ENCODE measurements at regions not wholly inside any gene's neighbourhood (a gene's known extent, or its start where the extent isn't known, plus 50 kb on each side); places are given as distances from the start of the nearest gene placed in this dataset.

DNA sequence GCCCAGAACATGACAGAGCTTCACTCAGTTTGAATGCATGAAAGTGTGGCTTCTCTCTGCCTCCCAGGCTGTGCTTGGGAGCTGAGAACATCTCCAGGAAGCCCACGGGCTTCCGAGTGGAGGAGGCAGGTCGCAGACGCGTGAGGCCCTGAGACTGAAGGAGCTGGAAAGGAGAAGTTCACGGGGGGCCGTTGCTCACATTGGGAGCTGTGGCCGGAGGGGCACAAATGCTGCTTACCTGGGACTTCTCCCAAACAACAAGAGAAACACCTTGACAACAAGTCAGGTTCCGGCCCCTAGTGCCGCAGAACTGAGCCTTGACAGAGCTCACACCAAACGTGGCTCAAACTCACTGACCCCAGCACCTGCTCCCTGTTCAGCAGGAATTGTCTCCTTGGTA is 207.0 kb downstream of the BRD1 start:
- no peak for DNase-seq

GRCh38 chr22:49620003-49620556 is 207.6 kb downstream of the BRD1 start:
- DNase-seq: no peak

DNA sequence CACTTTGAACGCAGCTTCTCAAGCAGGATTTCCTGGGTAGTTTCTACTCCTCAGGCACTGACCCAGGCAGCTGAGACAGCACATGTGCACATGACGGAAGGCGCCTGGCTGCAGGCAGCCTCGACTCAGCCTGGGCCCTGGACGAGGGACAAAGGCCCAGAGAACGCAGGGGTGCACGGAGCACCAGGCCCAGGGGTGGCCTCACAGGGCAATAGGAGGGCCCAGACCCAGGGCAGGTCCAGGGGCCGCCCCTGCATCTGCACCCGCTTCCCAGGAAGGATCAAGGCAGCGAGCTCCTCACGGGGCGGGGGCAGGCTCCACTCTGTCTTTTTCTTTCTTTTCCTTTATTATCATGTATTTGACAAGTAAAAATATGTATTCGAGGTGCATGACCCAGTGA is 208.4 kb downstream of the BRD1 start:
- DNase-seq: no peak

DNA sequence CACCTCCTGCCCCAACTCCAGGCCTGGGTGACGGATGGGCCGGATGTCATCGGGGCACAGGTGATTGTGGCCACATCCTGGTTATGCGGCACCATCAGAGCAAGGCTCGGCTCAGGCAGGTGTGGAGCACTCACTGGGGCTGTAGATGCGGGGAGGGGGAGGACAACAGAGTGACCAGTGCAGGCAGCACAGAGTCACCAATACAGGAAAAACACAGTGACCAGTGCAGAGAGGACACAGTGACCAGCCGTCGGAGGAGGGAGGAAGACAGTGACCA is 209.1 kb downstream of the BRD1 start:
- no peak for DNase-seq

DNA sequence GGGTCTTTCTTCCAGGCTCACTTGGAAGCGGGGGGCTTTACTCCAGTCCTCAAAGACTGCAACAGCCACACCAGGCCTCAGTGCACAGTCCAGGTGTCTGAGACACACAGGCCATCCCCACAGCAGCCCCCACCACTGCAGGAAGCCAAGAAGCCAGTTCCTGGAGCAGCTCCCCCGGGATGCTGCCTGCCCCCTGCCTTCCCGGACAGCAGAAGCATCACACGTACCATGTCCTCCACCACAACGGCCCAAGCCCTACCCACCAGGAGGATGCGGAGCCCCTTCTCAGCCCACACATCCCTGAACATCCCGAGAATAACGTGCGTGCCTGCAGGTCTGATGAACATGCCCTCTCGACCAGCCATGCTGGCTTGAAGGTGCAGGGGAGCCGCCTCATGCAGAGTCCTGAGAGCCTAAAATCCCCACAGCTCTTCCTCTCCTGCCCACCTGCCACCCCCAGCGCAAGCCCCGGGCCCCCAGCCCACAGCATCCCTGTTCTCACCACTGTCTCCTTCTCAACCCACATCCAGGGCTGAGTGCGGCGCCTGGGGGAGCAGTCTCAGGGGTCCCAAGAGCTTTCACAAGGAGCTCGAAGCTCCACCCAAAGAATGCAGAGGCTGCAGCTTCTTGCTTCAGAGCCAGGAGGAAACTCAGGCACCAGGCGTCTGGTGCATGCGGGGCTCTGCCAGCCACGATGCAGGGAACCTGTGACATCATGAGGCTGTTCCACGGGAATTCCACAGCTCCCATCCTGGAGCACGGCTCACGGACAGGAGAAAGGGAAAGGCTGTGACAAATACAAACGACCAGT is 209.6 kb downstream of the BRD1 start:
- DNase-seq: no peak

DNA sequence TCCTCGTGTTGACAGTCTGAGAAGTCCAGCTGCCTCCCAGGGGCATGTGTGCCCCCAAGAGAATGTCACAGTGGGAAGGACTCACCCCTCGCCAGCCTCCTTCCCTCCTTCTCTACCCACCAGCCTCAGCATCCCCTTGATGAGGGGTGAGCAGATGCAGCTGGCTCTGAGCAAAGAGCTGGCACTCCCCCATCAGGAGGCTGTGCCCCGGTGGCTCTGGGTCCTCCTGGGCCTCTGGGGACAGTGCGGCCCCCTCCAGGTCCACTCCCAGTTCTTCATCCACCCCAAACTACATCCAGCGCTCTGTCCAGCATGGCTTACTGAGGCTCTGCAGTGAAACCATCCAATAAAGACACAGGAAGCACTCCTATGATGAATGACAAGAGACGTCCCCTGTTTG is 210.4 kb downstream of the BRD1 start:
- no peak for DNase-seq

GRCh38 chr22:49616356-49617231 is 211.1 kb downstream of the BRD1 start:
- DNase-seq: no peak

DNA sequence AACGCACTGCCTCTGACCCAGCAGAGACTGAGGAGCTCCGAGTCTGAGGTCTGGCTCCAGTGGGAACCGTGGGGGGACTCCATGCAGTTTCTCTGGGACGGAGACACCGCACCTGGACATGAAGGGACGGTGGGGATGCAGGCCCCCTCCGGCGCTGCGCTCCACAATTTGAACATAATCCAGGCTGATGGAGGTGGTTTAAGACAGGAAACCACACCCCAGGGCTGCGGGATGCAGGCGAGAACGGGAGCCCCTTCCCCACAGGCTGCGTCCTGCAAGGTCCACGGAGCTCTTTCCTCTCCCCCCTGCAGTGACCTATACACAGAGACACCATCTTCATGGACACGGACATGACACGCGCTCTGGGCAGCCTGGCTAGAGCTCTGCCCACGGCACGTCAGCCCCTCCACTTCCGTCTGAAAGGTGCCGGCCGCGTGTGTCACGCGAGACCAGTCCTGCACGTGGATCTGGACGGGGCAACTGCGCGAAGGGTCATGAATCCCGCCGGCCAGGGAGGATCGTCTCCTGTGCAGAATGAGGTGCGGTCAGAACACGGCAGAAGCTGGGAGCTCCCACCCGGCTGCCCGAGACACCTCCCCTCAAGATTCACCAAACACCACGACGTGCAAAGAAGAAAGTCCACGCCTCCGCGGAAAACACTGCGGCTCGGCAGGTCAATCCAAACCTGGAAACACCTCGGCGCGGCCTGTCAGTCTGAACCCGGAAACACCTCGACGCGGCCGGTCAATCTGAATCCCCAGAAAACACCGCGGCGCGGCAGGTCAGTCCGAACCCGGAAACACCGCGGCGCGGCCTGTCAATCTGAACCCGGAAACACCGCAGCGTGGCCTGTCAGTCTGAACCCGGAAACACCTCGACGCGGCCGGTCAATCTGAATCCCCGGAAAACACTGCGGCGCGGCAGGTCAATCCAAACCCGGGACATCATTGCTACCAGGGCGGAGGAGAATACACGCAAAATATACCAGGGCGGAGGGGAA is 212.4 kb downstream of the BRD1 start:
- no peak for DNase-seq

- no peak for DNase-seq
Observed at GRCh38 chr22:49613511-49614270, 214.0 kb downstream of the BRD1 start.

DNA sequence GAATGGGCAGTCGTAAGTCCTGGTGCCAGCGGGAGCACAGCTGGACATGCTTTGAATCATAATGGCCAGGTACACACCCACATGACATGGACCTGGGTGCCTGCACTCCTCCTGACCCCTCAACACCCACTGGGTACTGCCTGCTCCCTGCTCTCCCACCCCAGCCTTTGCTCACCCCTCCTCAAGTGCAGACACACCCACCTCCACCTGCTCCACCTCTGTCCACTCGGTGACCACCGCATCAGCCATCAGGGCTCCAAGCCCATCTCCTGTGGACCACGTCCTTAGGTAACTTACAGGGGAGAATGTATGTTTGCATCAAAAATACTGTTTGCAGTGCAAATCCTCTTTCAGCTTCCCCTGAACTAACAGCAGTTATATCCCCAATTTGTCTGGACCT is 214.6 kb downstream of the BRD1 start:
- no peak for DNase-seq

GRCh38 chr22:49609207-49609876 is 218.3 kb downstream of the BRD1 start:
- DNase-seq: no peak

DNA sequence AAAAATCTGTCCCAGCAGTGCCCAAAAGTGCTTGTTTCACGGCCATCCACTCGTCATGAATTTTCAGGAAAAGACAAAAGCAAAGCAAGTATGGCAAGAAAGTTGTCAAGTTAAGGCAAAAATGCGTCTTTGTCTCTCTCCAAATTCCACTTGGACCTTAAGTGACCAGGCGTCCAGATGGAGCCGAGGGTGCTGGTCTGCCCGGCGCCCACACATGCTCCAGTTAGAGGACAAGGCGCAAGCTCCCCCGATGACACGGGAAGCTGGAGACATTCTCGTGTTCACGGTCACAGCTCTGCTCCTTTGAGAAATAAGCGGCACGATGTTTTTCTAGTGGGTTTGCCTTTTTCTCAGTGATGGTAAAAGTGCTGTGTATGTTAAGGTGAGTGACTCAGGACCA is 219.0 kb downstream of the BRD1 start:
- DNase-seq: no peak

DNA sequence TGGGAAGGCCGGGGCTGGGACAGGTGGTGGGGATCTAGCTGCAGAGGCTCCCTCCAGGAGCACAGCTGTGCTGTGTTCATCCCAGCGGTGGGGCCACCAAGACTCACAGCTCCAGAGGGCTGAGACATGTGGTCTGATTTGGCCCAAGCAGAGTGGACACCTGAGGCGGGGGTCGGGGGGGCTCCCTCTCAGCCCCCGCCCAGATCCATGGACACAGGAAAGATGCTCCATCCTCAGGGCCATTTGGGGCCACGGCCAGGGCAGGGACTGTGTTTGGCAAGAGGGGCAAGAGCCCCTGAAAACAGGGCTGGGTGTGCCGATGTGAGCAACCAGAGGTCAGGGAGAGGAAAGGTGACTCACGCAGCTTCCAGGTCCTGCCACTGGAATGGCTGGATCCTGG is 219.4 kb downstream of the BRD1 start:
- no peak for DNase-seq

DNA sequence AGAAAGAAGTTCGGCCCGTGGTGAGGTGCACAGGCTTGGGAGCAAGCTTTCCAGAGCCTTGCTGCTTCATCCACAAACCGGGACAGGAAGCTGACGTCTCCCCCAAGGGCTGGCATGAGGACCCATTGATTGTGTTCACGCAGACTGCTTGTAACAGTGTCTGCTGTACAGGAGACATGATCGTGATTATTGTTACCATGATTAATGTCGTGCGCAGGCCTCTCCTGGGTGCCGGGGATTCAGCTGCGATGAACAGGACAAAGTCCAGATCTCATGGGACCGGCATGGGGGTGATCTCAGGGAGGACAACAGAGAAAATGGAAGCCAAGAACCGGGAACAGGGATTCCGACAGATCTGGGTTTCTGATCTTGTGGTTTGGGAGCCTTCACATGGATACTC is 219.9 kb downstream of the BRD1 start:
- no peak for DNase-seq

- no peak for DNase-seq
Observed at GRCh38 chr22:49606562-49607290, 220.9 kb downstream of the BRD1 start.

- DNase-seq: no peak
Observed at GRCh38 chr22:49604732-49605302, 222.9 kb downstream of the BRD1 start.

GRCh38 chr22:49603016-49603415 is 224.7 kb downstream of the BRD1 start:
- no peak for DNase-seq

- DNase-seq: no peak
Observed at GRCh38 chr22:49602481-49602880, 225.2 kb downstream of the BRD1 start.

DNA sequence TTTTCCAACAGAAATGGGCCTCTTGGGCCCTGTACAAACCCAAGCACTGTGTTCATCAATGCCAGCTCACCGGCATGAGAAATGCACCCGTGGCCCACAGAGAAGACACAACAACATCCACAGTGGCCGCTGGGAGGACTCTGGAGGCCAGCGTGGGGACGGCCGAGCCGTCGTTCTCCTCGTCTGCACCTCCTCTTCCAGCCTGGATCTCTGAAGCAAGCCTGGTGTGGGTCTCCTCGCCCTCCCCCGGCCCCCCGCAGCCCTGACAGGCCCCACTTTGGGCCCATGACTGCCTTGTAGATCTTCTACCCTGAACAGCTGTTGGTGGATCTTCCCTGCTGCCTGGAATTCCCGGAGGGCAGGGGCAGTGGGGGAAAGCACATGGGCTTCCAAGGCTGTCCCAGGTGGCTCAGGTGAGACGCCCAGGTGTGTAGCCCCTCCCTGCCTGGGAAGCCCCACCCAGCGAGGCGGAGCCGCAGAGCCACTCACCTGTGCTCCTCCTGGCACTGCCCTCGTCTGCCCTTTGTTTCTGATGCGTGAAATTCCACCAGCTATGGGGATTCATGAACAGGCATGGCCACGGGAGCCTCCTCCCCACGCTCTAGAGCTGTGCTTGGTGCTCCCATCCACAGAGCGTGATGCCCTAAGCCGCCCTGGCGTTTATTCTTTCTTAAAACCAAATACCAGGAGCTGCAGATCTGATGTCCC is 225.9 kb downstream of the BRD1 start:
- no peak for DNase-seq

Measured in dermis blood vessel endothelial cell (primary cell).